ENCODE measurements at regions not wholly inside any gene's neighbourhood (a gene's known extent, or its start where the extent isn't known, plus 50 kb on each side); places are given as distances from the start of the nearest gene placed in this dataset.
A peak's percentile ranks its signal among the peaks of the same experiment; 100 is the strongest.

GRCh38 chr10:70998086-70998485 is 109.7 kb upstream of the PCBD1 start:
- Histone ChIP-seq H4K20me1 (ENCODE audit: insufficient read depth) (no peaks in the 10 kb centered on the region; the same call in 1 of the 2 replicates), H3K27ac (no peak overlapping the region), H3K4me1 (replicated peaks; ENCODE audit: insufficient read depth) (no peaks in the 10 kb centered on the region), H3K4me2 (no peak overlapping the region), H3K79me2 (ENCODE audit: low read depth) (no peaks in the 10 kb centered on the region), H3K9me2 (ENCODE audit: insufficient read depth) (no peaks in the 10 kb centered on the region), H3K9me3 (ENCODE audit: insufficient read depth, low read depth) (no peaks in the 10 kb centered on the region), H3K4me3 (no peak overlapping the region), H3F3A (ENCODE audit: insufficient read depth, low read depth) (no peaks in the 10 kb centered on the region), H2AFZ (no peak overlapping the region), H3K36me3 (ENCODE audit: low read depth) (no peaks in the 10 kb centered on the region), H3K27me3 (ENCODE audit: insufficient read depth, low read depth) (peaks cover 81% of the 10 kb centered on the region)
- TF ChIP-seq EZH2 (IDR thresholded peaks at IDR 0.05; ENCODE audit: low read depth) (no peak), CTCF (conservative IDR thresholded peaks at IDR 0.05) (no peak)
- BruUV-seq (replicated peaks), result no TSS peak
- intact Hi-C loops (cut with micrococcal nuclease; ENCODE audit: unreplicated experiment), result no loop called here
- no peak for DNase-seq
- ChIA-PET POLR2A (ENCODE audit: unreplicated experiment) (no interaction called here), CTCF (no interaction called here)

DNA sequence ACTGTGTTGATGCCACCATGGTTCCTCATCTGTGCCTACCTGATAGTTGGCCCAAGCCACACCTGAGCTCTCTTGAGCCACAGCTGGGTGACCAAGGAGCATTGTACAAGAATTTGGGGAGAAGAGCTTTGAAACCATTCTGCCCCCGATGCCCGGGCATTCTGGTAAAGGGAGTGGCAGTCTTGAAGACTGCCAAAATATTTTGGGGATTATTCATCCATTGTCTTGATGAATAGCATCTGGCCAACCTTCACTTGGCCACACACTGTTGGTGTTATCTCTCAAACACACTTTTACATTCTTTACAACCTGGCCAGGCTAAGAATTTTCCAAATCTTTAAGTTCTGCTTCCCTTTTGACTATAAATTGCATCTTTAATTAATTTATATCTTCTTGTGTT is 113.1 kb upstream of the PCBD1 start:
- H3K4me3 ChIP-seq, result no peak overlapping the region
- ChIA-PET CTCF (no interaction called here), POLR2A (ENCODE audit: unreplicated experiment) (no interaction called here)
- no peak overlapping the region for H2AFZ ChIP-seq
- H3K4me2 ChIP-seq, result no peak overlapping the region
- TF ChIP-seq CTCF (conservative IDR thresholded peaks at IDR 0.05) (no peak), EZH2 (IDR thresholded peaks at IDR 0.05; ENCODE audit: low read depth) (no peak)
- no peaks in the 10 kb centered on the region for H3K79me2 ChIP-seq (ENCODE audit: low read depth)
- BruUV-seq (replicated peaks), result no TSS peak
- H3K4me1 ChIP-seq (replicated peaks; ENCODE audit: insufficient read depth), result no peaks in the 10 kb centered on the region
- peak in 1 of 2 experiments; percentile 17 for DNase-seq
- no peak overlapping the region for H3K27ac ChIP-seq
- no peaks in the 10 kb centered on the region for H3K9me2 ChIP-seq (ENCODE audit: insufficient read depth)
- intact Hi-C loops (cut with micrococcal nuclease; ENCODE audit: unreplicated experiment), result no loop called here
- no peaks in the 10 kb centered on the region for H3K9me3 ChIP-seq (ENCODE audit: insufficient read depth, low read depth)
- peaks cover 80% of the 10 kb centered on the region for H3K27me3 ChIP-seq (ENCODE audit: insufficient read depth, low read depth)
- H4K20me1 ChIP-seq (ENCODE audit: insufficient read depth), result no peaks in the 10 kb centered on the region; the same call in 1 of the 2 replicates
- no peaks in the 10 kb centered on the region for H3F3A ChIP-seq (ENCODE audit: insufficient read depth, low read depth)
- no peaks in the 10 kb centered on the region for H3K36me3 ChIP-seq (ENCODE audit: low read depth)

DNA sequence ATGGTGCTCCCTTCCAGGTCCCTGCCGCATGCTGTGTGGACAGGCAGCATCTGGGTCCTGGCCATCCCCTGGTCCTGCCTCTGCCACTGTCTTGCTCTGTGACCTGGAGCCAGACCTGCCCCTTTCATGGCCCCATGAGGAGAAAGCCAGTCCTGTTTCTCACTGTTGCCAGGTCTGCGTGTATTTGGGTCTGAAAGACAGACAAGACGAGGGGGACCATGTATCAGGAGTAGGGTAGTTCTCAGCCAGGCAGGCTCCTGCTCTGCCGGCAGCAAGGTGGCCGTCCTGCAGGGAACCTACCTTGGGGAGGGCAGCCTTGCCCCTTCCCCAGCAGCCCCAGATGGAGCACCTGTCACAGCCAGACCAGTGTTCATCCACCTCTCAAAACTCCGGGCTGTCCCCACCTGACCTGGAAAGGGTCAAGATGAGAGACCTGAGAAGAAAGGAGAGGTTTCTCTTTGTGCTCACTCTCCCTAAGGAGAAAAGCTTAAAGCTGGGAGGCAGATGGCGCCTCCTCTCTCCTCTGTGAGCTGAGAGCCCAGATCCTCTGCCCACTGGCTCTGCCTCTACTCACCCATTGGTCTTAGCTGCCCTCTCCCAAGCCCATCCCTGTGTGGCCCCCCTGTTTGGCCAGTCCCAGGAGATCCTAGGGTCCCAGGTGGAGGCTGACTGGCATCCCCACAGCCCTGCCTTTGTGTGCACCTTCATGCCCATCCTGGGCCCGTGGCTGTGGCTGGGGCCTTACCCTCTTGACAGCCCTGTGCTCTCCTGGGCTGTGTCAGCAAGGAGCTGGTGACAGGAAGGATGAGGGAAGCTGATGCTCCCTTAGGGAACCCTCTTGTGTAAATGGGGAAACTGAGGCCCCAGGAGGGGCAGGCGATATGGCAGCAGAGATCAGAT is 116.1 kb upstream of the PCBD1 start:
- Histone ChIP-seq H3F3A (ENCODE audit: insufficient read depth, low read depth) (no peaks in the 10 kb centered on the region), H3K9me2 (ENCODE audit: insufficient read depth) (no peaks in the 10 kb centered on the region), H3K36me3 (ENCODE audit: low read depth) (no peaks in the 10 kb centered on the region), H3K27ac (no peak overlapping the region), H3K4me1 (replicated peaks; ENCODE audit: insufficient read depth) (no peaks in the 10 kb centered on the region), H3K4me3 (no peak overlapping the region), H3K9me3 (ENCODE audit: insufficient read depth, low read depth) (no peaks in the 10 kb centered on the region), H3K79me2 (ENCODE audit: low read depth) (no peaks in the 10 kb centered on the region), H2AFZ (no peak overlapping the region), H3K27me3 (ENCODE audit: insufficient read depth, low read depth) (peaks cover 84% of the 10 kb centered on the region), H4K20me1 (ENCODE audit: insufficient read depth) (peaks cover 5% of the 10 kb centered on the region; the same call in 1 of the 2 replicates), H3K4me2 (no peak overlapping the region)
- ChIA-PET CTCF (no interaction called here), POLR2A (ENCODE audit: unreplicated experiment) (no interaction called here)
- intact Hi-C loops (cut with micrococcal nuclease; ENCODE audit: unreplicated experiment), result no loop called here
- DNase-seq, result no peak
- TF ChIP-seq CTCF (conservative IDR thresholded peaks at IDR 0.05), result no peak
- no peak for TF ChIP-seq EZH2 (IDR thresholded peaks at IDR 0.05; ENCODE audit: low read depth)
- no TSS peak for BruUV-seq (replicated peaks)
